Glutamatergic neuron (in vitro differentiated cells): ENCODE measurements at regions not wholly inside any gene's neighbourhood (a gene's known extent, or its start where the extent isn't known, plus 50 kb on each side); places are given as distances from the start of the nearest gene placed in this dataset.

Experiments used
- DNase-seq: peaks from one replicate; pipeline ENCODE4 v3.0.0; 2022
- H3K27ac Mint-ChIP-seq: one replicate; pipeline ENCODE4 v1.8.0; 2020; ENCODE audit warnings: mild to moderate bottlenecking, mixed read lengths, inconsistent platforms; ENCODE audit not compliant: unreplicated experiment
- H3K27me3 Mint-ChIP-seq: one replicate; pipeline ENCODE4 v1.8.0; 2020; ENCODE audit warnings: mild to moderate bottlenecking, moderate library complexity, mixed read lengths, inconsistent platforms; ENCODE audit not compliant: unreplicated experiment
- H3K36me3 Mint-ChIP-seq: one replicate; pipeline ENCODE4 v1.8.0; 2020; ENCODE audit warnings: mild to moderate bottlenecking, mixed read lengths, inconsistent platforms; ENCODE audit not compliant: unreplicated experiment
- H3K4me1 Mint-ChIP-seq: one replicate; pipeline ENCODE4 v1.8.0; 2020; ENCODE audit warnings: mild to moderate bottlenecking, low read depth, mixed read lengths, inconsistent platforms; ENCODE audit not compliant: unreplicated experiment
- H3K4me3 Mint-ChIP-seq: one replicate; pipeline ENCODE4 v1.8.0; 2020; ENCODE audit warnings: mild to moderate bottlenecking, mixed read lengths, inconsistent platforms; ENCODE audit not compliant: unreplicated experiment
- H3K9me3 Mint-ChIP-seq: one replicate; pipeline ENCODE4 v1.8.0; 2020; ENCODE audit warnings: mild to moderate bottlenecking, moderate library complexity, mixed read lengths, inconsistent platforms; ENCODE audit not compliant: unreplicated experiment
- TF ChIP-seq, protein P1 (sequence below): fragments of 200-600 bp; sonication (generic); IDR thresholded peaks from one replicate; pipeline ENCODE4 v1.5.0; 2021; ENCODE audit not compliant: partially characterized antibody, unreplicated experiment

DNA sequence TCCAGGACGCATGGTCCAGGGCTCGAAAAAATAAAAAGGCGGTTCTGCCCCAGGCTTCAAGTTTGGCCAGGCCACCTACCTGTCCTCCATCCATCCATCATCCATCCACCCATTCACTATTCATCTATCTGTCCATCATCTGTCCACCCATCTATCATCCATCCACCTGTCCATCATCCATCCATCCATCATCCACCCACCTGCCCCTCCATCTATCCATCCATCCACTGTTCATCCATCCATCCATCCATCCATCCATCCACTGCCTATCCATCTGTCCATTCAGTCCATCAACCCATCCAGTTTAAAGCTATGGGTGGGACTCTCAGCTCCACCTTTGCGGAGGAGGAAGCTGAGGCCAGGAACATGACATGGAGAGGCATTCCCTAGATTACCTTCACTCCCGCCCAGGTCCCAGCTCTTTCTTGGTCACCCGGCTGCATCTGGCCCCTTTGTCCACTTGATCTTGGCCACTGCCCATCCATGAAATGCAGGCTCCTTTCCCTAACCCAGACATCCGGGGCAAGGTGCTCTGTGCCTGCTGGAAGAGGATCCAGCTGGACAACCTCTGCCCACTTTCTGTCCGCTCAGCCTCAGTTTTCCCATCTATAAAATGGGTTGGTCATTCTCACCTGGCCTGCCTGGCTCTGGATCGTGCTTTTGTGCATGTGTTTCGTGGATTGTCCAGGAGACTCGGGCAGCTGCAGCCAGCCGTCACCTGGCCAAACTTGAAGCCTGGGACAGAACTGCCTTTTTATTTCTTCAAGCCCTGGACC lies 236.0 kb upstream of the CIBAR2 start:
- Mint-ChIP-seq H3K4me1 (peaks cover 38% of the 10 kb centered on the region), H3K4me3 (no peak overlapping the region), H3K9me3 (peaks cover 17% of the 10 kb centered on the region), H3K27me3 (peaks cover 12% of the 10 kb centered on the region), H3K36me3 (no peaks in the 10 kb centered on the region), H3K27ac (peak overlapping the region; percentile 76)
- DNase-seq: no peak
- TF ChIP-seq, protein P1, sequence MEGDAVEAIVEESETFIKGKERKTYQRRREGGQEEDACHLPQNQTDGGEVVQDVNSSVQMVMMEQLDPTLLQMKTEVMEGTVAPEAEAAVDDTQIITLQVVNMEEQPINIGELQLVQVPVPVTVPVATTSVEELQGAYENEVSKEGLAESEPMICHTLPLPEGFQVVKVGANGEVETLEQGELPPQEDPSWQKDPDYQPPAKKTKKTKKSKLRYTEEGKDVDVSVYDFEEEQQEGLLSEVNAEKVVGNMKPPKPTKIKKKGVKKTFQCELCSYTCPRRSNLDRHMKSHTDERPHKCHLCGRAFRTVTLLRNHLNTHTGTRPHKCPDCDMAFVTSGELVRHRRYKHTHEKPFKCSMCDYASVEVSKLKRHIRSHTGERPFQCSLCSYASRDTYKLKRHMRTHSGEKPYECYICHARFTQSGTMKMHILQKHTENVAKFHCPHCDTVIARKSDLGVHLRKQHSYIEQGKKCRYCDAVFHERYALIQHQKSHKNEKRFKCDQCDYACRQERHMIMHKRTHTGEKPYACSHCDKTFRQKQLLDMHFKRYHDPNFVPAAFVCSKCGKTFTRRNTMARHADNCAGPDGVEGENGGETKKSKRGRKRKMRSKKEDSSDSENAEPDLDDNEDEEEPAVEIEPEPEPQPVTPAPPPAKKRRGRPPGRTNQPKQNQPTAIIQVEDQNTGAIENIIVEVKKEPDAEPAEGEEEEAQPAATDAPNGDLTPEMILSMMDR: no peak

DNA sequence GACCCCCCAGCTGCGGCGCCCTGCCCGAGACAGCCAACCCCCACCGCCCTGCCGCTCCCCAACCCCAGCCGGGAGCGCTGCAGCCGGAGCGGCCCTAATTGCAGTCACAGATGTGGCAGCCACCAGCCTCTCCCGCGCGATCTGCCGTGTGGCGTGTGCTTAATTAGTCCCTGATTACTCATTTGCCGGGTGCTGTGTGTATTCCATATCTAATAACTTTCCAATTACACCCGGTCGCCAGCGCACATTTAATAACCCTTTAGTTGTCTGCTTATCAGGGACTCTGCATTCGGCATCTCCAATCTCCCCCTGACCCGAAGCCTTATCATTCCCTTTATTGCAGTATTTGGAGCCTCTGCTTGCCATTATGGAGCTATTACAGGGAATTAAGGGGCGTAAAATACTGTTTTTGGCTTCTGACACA lies 236.7 kb upstream of the CIBAR2 start:
- Mint-ChIP-seq H3K4me1 (peaks cover 40% of the 10 kb centered on the region), H3K36me3 (peaks cover under 1% of the 10 kb centered on the region), H3K27me3 (peaks cover 12% of the 10 kb centered on the region), H3K4me3 (no peak overlapping the region), H3K9me3 (peaks cover 18% of the 10 kb centered on the region), H3K27ac (no peak overlapping the region)
- no peak for DNase-seq
- TF ChIP-seq, protein P1: no peak

DNA sequence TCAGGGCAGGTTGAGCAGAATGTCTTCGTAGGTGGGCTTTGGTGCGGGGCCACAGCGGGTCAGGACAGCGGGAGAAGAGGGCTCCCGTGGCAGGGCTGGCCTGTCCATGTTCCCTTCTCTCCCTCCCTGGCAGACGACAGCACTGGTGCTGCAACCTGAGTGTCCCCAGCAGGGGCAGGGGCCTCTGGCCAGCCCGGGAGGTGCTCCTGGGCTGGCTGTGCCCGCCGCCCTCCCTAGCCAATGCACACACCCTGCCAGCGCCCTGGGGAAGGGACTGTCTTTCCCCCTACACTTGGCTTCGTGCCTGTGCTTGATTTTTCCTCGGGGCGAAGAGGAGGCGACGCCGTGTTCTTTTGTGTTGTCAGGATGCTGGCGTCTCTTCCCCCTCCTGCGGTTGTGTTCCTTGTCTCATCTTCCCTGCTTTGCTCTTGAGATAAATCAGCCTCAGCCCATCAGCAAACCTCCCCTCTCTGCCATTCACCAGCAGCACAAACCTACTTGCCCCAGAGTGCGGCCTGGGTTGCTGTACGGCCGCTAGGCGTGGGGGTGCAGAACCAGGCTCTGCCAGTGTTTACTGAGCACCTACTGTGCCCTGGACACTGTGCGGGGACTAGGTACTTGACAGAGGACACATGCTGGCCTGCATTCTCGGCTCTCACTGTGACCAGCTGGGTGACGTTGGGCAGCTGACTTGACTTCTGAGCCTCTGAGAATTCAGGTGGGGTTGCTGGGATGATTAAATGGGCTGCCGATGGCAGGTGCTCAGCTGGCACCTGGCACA lies 237.3 kb upstream of the CIBAR2 start:
- peaks cover 18% of the 10 kb centered on the region for H3K9me3 Mint-ChIP-seq
- H3K4me1 Mint-ChIP-seq: peaks cover 44% of the 10 kb centered on the region
- no peak overlapping the region for H3K4me3 Mint-ChIP-seq
- peaks cover 14% of the 10 kb centered on the region for H3K27me3 Mint-ChIP-seq
- peaks cover 4% of the 10 kb centered on the region for H3K36me3 Mint-ChIP-seq
- H3K27ac Mint-ChIP-seq: peak overlapping the region; percentile 44
- TF ChIP-seq, protein P1: no peak
- no peak for DNase-seq

DNA sequence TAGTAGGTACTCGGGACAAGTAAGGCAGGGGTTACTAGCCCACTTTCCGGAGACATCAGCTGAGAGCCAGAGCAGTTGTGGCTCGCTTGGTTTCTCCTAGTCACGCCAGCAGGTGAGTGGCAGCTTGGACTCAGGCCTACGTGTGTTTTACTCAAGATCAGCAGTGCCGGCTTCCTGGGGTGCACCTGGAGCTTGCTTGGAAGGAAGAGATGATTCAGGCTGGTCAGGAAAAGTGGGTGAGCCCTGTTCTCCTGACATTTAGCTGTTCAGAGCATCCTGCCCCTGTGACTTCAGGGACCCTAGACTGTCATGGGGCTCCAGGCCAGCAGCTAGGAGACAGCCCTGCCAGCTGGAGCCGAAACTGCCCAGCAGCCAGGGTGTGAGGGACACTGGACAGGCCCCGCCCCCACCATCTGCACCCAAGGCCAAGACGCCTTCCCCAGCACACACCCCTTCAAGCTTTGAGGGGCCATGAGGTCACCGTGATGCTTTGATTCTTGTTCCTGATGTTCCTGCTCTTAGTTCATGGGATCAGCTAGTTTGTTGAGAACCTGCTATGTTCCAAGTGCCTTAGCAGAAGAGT lies 238.0 kb upstream of the CIBAR2 start:
- Mint-ChIP-seq H3K27ac (peak overlapping the region; percentile 52), H3K27me3 (peaks cover 14% of the 10 kb centered on the region), H3K4me3 (peak overlapping the region; percentile 34), H3K9me3 (peaks cover 18% of the 10 kb centered on the region), H3K4me1 (peaks cover 49% of the 10 kb centered on the region), H3K36me3 (peaks cover 4% of the 10 kb centered on the region)
- no peak for DNase-seq
- TF ChIP-seq, protein P1: no peak
